ENCODE measurements at regions not wholly inside any gene's neighbourhood (a gene's known extent, or its start where the extent isn't known, plus 50 kb on each side); places are given as distances from the start of the nearest gene placed in this dataset.

DNA sequence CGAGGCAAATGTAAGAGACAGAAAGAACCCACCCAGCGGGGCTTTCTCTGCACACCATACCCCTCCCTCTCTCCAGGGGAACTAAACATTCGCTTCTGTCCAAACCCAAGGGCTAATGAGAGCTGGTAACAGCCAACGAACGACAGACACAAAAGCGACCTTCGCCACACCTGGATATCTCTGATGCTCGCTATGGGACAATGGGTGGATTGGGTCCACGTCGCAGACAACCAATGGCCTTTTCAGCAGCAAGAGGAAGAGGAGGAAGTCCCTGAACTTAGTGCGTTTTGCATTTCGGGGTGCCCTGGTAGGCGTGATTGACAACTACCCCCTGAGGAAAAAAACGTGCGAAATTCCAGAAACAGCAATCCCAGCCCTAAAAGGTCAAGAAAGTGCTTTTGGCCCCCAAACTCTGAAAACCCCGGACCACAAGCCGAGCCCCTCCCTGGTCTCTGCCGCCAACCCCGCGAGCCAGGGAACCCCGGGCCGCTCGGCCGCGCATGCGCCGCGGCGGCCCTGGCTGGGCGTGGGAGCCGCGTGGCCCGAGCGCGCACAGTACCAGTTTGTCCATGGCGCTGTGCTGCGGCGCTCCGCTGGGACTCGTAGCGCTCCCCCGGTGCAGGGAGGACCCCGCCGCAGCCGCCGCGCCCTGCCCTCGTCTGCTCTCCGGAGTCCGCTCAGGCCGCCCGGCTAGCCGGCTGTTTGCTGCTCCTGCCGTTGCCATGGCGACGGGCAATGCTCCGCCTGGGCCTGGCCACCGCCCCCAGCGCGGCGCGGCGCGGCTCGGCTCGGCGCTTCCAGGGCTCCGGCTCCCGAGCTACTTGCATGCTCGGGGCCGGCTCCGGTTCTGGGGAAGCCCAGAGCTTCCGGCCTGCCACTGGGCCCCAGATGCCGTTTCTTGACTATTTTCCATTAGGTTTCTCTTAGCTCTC lies 66.9 kb upstream of the DNAH5 start:
- DNase-seq = peak; percentile 72

DNA sequence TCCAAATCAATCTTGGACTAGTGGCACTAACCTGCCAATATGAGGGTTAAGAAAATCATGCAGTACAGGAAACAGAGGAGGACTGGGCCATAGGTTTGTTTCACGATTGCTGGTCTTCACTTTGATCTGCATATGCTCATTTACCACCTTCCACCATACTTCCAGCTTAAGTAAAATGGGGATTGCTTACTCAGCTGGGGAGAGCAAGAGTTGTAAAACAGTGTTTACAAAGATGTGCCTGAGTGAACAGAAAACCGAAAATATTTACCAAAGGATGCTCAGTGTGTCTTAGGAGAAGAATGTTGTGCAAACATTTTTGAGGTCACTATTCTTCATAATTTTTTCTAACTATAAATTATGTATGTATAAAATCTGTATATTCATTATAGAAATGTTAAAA lies 65.1 kb upstream of the DNAH5 start:
- no peak for DNase-seq

DNA sequence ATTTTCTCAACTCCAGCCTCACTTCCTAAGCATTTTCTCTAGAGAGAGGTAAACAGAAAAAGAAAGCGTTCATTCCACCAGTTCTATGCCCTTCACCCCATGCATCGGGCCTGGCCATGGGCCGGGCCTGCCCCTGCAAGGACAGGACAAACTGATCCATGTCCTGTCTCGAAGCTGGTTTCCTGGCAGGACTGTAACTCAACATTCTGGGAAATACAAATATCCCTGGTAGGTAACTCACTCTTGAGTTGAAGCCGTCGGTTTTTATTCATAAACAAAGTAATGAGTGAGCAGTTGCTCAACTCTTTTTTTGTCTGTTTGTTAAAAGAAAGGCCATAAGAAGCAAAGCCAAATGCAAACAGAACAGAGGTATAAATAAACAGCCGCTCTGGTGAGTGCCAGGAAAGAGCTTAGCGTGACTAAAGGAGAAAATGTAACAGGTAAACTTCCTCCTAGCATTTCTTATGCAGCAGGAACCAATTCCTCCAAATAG lies 64.4 kb upstream of the DNAH5 start:
- no peak for DNase-seq

DNA sequence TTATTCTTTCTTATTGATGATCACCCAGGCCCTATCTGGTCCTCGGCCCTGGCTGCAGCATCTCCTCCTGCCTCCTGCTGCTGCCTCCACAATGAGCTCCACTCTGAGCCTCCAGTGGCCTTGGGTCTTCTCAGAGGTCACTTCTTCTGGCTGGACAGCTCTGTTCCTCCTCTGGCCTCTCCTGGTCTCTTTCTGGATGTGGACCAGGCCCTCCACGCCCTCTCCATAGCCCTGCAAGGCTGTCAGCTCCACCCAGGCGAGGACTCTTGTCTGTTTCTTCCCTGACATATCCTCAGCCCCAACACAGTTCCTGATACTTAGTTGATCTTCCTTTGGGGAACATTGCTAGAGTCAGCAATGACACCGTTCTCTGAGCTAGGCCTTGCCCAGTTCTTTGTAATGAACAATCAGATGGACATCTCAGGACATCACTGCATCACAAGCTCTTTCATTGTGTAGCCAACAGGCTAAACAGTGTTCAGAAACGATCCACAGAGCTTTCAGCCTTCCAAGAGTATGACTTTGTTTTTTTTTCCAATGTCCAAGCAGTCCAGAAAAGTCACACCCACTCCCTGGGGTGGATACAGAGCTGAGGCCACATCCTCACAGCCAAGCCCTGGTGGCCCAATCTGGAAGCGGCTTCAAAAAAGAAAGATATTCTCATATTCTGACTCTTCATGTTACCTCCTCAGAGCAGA lies 62.5 kb upstream of the DNAH5 start:
- DNase-seq = no peak

DNA sequence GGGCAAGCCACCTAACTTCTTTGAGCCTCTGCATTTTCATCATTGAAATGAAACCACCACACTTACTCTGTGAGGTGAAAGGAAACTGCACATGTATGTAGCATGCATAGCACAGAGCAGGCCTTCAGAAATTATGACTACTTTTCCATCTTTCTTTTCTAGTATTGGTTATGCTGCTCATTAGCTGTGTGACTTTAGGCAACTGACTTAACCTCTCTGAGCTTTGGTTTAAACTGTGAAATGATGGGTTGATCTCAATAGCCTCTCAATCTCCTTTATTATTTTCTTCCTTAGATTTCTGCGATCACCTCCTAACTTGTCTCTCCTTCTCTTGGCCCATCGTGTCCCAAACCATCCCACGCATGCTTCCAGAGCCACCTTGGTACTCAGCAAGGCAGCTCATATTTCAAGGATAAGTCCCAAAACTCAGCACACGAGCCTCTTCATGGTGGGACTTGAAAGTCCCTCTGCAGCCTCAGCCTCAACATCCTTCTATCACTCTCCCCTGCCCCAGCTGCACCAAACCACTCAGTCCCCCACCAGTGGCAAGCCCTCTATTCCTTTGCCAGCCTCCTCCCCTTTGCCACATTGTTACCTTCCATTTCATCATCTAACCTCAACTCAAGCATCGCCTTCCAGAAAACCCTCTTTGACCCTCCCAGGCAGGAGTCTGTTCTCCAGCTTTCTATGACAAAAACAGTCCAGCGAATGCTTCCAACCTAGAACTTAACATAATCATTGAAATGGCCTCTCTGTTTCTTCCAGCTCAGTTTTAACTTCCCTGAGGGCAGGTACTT lies 60.3 kb upstream of the DNAH5 start:
- DNase-seq = no peak

DNA sequence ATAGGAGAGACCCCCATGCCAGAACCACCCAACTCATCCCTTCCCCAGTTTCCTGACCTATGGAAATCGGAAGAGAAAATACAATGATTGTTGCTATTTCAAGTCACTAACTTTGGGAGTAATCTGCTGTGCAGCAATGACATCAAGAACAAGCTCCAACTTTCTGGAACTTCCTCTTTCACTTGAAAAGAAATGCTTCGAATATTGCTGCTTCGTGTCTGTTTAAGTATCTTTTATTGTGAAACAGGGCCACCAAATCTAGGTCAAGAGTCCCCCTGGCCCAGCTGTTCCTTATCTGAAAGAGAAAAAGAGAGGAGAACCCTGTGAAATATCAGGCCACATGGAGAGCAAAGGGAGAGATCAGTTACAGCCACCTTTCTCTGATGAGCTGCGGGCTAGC lies 59.4 kb upstream of the DNAH5 start:
- no peak for DNase-seq

DNA sequence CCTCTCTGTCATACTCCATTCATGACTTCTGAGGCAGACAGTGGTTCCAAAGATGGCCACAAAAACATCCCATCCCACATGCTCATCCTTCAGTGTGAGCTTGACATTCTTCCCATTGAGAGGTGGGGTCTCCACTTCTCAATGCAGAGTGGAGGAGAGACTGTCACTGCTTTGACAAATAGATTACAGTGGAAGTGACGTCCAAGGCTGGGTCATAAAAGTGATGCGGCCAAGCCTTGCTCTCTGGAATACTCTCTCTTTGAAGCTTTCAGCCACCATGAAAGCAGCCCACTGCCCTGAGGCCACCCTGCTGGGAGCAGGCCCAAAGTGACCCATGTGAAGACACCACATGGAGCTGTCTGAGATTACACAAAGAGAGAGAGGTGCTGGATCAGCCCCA lies 59.0 kb upstream of the DNAH5 start:
- no peak for DNase-seq

DNA sequence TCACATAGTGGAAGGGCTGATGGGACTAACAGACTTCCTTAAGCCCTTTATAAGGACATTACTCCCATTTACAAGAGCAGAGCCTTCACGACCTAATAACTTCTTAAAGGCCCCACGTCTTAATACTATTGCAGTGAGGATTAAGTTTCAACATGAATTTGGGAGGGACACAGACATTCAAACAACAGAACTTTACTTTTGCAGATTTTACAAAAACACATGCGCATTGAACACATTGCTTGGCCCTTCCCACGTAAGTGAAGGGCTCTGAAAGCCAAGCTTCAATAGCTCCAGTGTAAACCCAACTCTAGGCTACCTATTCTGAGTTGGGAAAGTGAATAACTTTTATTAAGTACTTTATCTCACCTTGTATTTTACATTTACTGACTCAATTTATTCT lies 53.8 kb upstream of the DNAH5 start:
- no peak for DNase-seq

DNA sequence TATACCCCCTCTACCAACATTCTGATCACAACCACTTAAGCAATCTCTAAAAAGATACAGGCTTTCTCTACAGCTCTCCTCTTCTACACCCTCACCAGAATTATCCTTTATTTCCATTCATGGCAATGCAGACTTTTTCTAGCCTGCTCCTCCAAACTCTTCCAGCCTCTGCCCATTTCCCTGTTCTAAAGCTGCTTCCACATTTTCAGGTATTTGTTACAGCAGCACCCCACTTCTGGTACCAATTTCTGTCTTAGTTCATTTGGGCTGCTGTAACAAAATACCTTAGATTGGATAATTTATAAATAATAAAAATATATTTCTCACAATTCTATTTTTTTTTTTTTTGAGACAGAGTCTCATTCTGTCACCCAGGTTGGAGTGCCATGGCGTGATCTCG lies 53.0 kb upstream of the DNAH5 start:
- DNase-seq = no peak

DNA sequence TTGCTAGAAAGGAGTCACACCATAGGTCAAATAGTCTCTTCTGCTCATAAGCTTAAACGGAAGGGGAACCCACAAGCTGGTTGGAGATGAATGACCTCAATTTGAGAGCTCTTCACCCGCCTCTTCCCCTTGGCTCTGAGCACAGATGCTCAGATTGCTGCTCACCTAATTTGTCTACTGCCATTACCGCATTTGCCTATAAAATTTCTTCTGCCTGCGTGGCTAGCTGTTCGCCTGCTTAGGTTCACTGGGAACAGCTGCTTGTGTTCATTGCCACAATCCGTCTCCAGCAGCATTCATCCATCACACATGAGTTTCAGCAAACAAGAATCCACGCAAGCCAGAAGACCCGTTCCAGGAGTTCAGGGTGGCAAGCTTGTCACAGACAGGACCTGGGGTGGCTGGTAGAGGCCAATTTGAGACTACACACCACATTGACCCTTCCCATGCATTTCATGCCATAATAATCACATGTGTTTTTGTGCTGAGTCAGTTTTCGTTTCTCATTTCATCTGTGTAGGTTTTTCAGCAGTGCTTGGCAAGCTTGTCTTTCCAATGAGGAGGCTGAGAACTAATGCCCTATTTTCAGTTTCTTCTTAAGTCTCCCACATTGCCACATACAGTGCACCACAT lies 50.2 kb upstream of the DNAH5 start:
- DNase-seq = no peak

All from activated CD4-positive, alpha-beta T cell treated with anti-CD3 and anti-CD28 coated beads, Interleukin-2, Interleukin-6, amounts not matched to agents 100 ng/mL and 50 ng/mL, durations not matched to agents 16 hours and 8 hours (primary cell).